ENCODE measurements at regions not wholly inside any gene's neighbourhood (a gene's known extent, or its start where the extent isn't known, plus 50 kb on each side); places are given as distances from the start of the nearest gene placed in this dataset.

DNA sequence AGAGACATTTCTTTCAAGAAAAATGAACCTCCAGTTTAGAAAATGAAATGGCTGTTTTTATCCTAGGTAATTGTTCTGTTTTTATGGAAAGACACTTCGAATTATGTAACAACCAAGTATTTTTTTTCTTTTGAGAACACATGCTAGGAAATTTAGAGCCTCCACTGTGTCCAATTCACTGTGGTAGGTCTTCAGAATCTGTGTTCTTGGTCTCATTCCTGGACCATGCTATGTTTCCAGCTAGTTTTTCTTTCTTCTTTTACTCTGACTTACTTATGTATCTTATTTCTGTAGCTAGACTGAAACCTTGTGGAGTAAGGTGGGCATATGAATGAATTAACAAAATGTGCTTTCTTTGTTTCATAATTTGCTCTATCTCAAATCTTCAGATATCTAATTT is 391.7 kb upstream of the KLHL29 start:
- TF ChIP-seq SP2 (CRISPR knock-in tag; IDR thresholded peaks at IDR 0.05), result no peak
- TF ChIP-seq DBP (CRISPR knock-in tag; IDR thresholded peaks at IDR 0.05; ENCODE audit: not compliant biosample characterization), result no peak
- TF ChIP-seq MAFF (IDR thresholded peaks at IDR 0.05; ENCODE audit: low read depth, low read length), result no peak
- TF ChIP-seq ZNF343 (CRISPR knock-in tag; IDR thresholded peaks at IDR 0.05), result no peak
- no peak for TF ChIP-seq GLMP (CRISPR knock-in tag; IDR thresholded peaks at IDR 0.05; ENCODE audit: borderline replicate concordance)
- TF ChIP-seq NFIC (IDR thresholded peaks at IDR 0.05; ENCODE audit: low read length), result no peak
- no peak for TF ChIP-seq ZFAT (CRISPR knock-in tag; conservative IDR thresholded peaks at IDR 0.05)
- TF ChIP-seq CBFB (CRISPR knock-in tag; IDR thresholded peaks at IDR 0.05), result no peak
- TF ChIP-seq YY1 (IDR thresholded peaks at IDR 0.05; ENCODE audit: insufficient read depth, insufficient replicate concordance, low read depth, low read length), result no peak
- TF ChIP-seq ARID2 (CRISPR knock-in tag; IDR thresholded peaks at IDR 0.05; ENCODE audit: borderline replicate concordance), result no peak
- no peak for TF ChIP-seq ZNF24 (IDR thresholded peaks at IDR 0.05)

Data from HepG2 (cell line).